GM12874 (cell line): ENCODE measurements at regions not wholly inside any gene's neighbourhood (a gene's known extent, or its start where the extent isn't known, plus 50 kb on each side); places are given as distances from the start of the nearest gene placed in this dataset.

Source experiments
- TF ChIP-seq, protein P1 (sequence below): IDR thresholded peaks from 2 replicates; pipeline ENCODE4 v1.5.1; 2011; ENCODE audit warnings: low read depth, mild to moderate bottlenecking, control low read depth, low read length, moderate library complexity; ENCODE audit not compliant: insufficient read depth

- TF ChIP-seq, protein P1, sequence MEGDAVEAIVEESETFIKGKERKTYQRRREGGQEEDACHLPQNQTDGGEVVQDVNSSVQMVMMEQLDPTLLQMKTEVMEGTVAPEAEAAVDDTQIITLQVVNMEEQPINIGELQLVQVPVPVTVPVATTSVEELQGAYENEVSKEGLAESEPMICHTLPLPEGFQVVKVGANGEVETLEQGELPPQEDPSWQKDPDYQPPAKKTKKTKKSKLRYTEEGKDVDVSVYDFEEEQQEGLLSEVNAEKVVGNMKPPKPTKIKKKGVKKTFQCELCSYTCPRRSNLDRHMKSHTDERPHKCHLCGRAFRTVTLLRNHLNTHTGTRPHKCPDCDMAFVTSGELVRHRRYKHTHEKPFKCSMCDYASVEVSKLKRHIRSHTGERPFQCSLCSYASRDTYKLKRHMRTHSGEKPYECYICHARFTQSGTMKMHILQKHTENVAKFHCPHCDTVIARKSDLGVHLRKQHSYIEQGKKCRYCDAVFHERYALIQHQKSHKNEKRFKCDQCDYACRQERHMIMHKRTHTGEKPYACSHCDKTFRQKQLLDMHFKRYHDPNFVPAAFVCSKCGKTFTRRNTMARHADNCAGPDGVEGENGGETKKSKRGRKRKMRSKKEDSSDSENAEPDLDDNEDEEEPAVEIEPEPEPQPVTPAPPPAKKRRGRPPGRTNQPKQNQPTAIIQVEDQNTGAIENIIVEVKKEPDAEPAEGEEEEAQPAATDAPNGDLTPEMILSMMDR, result no peak
These were observed 61.4 kb upstream of the GREB1L start for GRCh38 chr18:21180588-21180987.

DNA sequence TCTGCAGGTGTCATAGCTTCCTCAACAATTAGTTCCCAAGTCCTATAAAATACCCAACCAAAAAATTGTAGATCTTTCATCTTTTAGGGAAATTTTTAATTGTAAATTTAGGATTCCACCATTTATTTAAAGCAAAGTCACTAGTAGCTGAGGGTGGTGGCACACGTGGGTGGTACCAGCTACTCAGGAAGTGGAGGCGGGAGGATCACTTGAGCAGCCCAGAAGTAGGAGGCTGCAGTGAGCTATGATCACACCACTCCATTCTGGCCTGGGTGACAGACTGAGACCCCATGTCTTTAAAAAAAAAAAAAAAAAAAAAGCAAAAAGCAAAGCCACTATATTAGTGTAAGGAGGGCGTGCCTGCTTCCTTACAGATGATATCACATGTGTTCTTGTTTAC lies 60.3 kb upstream of the GREB1L start:
- TF ChIP-seq, protein P1, result no peak

GRCh38 chr18:21183670-21184069 lies 58.4 kb upstream of the GREB1L start:
- TF ChIP-seq, protein P1, result no peak

DNA sequence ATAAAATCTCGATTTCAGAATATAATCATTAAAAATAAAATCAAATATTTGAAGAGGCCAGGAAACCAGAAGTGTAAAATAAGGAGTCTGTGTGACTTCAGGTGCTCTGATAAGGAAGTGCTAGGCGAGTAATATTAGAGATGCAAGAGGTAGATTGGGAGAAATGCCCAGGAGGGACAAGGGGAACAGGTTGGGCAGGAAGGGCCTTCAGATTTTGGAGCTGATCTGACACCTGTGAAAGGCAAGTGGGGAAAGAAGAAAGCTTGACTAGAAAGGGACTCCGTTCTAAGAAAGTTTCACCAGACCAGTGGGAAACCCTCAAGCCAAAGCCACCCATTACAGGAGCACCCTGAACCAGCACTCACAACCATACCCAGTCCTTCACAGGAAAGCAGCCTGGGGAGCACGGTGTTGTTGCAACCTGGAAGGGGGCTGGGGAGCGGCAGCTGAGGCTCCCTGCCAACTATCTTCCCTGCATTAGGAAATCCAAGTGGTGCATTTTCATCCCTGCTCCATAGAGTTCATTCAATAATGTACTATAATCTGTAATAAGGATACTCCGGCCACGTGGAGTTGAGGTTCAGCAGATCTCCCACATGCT lies 57.5 kb upstream of the GREB1L start:
- TF ChIP-seq, protein P1, result no peak

DNA sequence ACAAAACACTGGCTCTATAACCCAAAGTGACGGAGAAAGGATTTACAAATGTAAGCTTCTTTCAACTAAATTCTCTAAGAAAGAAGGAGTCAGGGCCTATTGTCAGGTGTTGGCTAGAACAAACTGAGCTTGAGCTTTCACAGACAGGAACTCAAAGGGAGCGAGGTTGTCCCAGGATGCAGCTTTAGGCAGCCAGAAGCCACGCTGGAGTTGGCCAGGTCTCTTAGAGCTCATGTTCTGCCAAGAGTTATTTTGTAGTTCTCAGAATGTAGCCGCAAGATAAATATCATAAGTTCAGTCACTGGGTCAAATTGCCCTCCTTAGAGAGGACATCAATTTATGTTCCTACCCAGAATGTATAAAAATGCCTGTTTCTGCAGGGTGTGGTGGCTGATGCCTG lies 54.1 kb upstream of the GREB1L start:
- TF ChIP-seq, protein P1, result no peak

DNA sequence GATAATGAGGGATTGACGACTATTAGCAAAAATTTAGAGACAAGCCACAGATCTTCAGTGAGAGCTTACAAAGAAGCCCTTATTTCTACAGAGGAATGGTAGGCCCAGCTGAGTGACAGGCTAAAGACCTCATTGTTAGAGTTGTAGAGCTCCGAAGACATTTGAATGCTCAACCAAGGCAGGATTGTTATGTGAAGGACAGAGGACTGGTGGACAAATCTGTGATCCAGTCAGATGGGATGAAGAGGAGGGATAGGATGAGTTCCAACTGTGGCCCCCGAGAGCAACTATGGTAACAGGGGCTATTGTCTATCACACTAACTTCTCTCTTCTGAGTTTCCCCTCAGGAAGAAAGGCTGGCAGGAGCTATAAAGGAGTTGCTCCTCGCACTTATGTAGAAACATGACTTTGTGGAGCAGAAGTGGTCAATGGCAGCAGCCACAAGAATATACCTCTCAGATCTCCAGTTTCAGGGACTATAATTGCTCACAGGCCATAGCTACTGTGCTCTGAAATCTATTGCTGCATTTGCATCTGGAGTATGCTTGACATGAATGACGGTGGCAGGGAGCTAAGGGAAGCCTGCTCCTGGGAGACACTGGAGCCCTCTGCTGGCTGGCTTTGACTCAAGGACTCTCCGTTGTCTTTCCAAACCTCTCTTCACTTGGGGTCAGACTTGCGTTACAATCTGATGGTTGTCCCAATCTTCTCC lies 50.3 kb upstream of the GREB1L start:
- TF ChIP-seq, protein P1, result peak; percentile 64
